Inferior parietal cortex (tissue), 1 donor: ENCODE measurements at regions not wholly inside any gene's neighbourhood (a gene's known extent, or its start where the extent isn't known, plus 50 kb on each side); places are given as distances from the start of the nearest gene placed in this dataset.

ENCODE experiments used
- DNase-seq: peaks from one replicate; pipeline ENCODE4 v3.0.0-alpha.2; 2016; ENCODE audit errors: extremely low spot score

DNA sequence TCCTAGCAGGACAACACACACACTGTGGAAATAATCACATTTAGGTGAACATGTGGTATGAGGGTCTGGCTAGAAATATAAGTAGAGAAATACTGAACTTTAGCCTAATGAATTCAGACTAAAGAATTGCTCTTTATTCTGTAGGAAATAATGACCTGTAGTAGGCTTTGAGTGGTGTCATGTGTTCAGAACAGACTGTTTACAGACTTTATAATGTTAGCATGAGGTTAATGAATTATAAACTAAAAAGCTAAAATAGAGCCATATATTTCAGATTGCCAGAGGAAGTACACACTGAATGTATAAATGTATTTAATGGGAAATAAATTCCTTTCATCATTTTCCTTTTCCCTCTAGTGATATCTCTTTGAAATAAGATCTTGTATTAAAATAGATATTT lies 669.5 kb upstream of the EPHA7 start:
- no peak for DNase-seq

DNA sequence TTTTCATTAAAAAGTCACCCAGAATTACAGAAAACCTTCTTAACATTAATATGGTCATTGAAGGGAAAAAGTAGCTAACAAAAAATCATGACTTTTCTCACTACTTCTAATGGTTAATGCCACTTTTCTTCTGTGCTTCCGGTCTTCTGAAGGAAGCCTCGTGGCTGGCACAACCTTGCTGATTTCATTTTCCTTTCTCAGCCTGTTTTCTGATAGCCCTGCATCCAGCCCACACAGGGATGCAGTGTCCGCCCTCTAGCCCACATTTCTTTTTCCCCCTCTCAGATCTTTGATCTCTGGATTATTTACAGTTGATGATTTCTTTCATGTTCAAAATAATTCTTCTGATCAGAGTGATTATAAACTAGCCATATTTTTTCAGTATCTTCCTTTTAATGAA lies 655.4 kb upstream of the EPHA7 start:
- no peak for DNase-seq

DNA sequence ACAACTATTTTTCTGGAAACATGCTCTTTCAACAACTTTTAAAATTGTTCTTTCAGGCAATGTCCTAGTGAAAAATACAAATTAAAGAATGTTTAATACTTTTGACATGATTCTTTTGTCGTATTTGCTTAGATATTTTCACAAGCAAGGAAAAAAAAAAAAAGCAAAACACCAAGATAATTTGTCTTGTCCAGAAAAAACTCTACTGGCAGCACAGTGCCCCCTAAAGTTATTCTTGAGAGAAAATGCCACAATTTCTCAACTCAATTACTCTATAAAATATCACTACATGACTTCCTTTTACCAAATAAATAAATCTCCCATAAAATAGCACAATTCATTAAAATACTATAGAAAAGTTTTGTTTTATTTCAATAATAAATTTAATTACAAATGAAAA lies 652.5 kb upstream of the EPHA7 start:
- DNase-seq, result peak; percentile 23

DNA sequence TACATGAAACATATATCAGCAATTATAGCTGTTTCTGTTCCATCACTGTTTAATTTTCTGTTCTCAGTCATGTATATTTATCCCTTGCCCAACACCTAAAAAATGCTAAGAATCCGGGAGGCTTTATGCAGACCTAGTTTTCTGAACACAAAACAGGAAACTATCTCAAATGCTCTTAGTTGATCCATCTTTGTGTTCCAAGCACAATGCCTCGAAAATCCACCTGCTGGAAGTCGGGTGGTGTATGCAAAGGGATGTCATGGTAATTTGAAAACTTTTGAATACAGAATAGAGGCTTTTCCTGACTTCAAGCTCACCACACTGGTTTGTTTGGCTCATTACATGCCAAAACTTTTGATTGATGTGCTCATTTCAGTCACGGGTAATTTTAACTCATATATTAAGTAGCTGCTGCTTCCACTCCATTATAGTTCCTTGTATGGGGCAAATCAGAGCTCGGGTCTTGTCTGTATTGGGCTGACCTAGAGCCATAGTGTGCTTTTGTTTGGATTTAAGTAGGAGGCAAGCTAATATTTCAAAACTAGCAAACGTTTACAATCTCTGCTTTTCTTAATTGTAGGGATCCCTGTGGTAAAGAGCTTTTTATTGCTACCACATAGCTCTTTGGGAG lies 646.5 kb upstream of the EPHA7 start:
- DNase-seq, result no peak

DNA sequence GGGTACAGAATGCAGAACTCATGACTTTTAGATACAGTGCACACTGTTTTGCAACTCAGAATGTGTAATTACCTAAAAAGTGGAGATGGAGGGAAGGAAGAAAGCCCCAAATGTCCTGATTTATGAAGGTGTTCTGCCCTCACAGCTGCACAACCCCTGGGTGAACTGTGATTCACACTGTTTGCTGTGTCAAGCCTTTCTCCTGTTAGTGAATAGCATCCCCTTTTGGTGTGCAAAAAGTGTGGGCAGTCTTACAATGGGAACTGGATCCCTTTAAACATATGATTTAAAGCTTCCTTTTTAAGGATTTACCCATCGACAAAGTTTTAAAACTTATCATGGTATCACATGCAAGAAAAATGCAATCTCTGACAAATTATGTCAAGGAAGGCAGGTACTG lies 633.4 kb upstream of the EPHA7 start:
- DNase-seq, result no peak

DNA sequence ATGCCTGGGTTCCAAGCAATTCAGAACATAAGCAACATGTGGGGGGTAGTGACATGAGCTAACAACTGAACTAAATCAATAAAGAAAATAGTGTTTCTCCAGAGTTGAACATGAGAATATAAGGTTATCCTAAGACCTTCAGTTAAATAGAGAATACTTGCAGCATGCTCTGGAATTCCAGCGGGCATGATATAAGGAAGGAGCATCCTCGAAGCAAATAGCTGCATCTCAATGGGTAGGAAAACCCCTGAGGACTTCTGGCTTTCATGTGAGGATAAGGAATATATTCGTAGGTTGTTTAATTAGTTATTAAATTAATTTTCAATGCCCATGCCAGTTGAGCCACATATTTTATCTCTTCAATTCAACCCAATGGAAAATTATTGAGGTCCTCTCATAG lies 631.2 kb upstream of the EPHA7 start:
- no peak for DNase-seq

DNA sequence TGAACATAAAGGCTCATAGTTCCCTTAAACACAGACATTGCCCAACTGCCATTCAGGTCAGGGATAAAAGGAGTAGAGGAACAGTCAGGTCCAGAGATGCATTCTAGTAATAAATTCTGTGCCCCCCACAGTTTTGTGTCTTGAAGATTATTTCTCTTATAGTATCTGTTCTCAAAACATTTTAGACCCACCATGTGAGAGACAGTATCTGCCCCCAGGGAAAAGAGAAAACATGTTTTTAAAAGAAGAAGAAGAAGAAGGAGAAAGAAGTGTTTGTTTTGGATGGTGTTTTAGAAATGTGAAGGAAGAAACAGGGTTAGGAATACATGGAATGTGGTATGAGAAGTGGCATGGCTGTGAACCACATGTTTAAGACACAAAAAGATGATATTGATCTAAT lies 629.6 kb upstream of the EPHA7 start:
- no peak for DNase-seq

DNA sequence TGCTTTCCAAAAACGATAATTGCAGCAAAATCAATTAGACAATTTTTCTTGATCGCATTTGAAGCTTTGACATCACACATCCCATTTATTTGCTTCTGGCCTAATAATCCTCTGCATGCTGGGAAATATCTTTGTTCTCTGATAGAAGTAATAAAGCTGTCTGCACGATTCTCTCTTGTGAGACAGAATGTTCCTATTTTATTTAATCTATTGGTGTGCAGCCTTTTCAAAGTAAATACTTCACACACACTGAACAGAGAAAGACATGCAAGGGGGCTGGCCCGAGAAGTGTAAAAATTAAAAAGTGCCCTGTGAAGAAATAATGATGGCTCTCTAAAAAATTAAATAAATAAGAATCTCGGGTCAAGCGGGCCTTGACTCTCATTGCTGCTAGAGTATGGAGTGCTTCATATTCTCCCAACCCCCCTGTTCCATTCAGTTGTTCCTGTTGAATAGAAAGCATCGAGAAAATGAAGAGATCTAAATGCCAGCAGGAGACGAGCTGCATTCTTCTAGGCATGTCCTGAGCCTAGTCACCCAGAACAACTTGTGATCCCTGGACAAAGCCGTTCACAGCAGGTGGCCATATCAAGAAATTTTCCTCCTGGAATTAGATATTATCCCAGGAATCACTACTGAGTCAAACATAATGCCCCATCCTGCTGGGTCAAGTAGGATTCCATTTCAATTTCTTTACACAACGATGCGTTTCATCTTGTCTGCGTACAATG lies 625.9 kb upstream of the EPHA7 start:
- no peak for DNase-seq

DNA sequence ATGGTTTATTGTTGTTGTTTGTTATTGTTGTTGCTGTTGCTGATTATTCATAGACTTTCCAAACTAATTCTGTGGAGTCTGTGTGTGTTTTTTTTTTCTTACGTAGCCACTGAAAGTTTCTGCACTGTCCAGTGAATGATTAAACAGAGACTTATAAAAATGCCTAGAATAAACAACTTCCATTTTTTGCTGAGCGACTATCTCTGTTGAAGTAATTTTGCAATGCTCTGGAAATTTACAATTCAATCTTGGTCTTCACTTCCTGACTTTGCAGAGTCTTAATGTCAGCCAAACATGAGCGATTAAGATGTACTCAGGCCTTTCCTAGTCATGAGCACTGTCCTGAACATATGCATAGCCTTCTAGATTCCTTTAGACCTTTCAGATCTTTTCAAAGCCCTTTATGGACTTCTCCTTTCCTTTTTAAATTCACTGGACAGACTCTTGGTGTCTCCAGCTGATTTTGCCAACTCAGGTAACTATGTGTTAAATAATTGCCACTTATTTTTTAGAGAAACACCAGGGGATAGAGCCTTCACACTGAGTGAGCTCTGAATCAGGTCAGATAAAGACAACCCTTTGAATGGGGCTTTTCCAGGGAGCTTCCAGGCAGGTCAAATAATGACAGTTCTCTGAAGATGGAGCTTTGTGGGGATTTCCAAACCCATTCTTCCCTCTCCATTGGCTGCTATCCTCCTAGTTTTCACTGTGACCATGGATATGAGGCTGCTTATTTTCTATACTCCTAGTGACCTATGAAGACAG lies 622.8 kb upstream of the EPHA7 start:
- DNase-seq, result no peak

DNA sequence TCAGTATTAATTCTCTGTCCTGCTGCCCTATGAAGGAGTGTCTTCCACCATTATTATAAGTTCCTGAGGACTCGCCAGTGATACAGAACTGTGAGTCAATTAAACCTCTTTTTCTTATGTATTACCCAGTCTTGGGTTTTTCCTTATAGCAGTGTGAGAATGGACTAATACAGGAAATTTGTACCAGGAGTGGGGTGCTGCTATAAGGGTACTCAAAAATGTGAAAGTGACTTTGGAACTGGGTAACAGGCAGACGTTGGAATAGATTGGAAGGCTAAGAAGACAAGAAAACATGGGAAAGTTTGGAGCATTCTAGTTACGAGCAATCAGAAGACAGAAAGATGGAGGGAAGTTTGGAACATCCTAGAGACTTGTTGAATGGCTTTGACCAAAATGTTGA lies 616.7 kb upstream of the EPHA7 start:
- DNase-seq, result no peak

DNA sequence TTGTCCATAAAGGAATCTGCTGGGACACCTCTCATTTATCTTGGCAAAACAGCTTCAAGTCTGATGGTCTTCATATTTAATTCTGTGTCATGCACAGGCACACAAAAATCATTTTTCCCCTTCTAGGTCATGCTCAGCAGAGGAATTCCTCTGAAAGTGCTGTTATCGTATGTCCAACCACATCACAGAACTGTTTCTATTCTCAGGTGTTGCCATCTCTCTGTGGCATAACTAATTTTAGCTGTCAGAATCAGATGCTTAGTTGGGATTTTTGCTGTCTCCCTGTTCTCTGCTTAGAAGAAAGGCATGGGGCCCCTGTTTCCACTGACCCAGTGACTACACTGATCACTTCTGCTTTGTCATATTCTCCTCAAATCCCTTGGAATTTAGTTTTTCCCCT lies 608.0 kb upstream of the EPHA7 start:
- DNase-seq, result no peak

DNA sequence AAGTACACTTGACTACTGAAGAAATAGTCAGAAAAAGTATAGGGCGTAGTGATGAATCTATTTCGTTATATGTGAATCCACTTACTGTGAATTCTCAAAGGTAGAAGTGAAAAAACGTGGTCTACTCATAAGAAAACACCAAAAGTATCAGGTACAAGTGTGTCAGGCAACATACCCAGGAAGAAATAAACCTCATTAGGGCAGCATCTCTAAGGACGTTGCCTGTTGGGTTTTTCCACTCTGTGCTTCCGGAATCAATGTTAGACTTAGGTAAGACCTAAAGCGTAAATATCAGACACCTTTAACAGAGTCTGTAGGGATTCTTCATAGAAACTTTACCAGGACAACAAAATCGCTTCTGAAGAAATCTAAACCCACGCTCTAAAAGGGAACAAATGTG lies 607.2 kb upstream of the EPHA7 start:
- DNase-seq, result no peak

DNA sequence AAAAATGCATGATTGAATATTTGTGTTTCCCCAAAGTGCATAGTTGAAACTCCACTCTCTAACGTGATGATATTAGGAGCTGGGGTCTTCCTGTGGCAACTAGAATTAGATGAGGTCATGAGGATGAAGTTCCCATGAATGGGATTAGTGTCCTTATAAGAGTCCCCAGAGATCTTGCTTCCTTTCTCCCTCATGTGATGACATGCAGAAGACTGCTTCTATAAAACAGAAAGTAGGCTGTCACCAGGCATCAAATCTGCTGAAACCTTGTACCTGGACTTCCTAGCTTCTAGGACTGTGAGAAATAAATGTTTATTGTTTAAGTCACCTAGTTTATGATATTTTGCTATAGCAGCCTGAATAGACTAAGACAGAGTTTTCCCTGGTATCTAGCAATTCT lies 586.5 kb upstream of the EPHA7 start:
- no peak for DNase-seq

DNA sequence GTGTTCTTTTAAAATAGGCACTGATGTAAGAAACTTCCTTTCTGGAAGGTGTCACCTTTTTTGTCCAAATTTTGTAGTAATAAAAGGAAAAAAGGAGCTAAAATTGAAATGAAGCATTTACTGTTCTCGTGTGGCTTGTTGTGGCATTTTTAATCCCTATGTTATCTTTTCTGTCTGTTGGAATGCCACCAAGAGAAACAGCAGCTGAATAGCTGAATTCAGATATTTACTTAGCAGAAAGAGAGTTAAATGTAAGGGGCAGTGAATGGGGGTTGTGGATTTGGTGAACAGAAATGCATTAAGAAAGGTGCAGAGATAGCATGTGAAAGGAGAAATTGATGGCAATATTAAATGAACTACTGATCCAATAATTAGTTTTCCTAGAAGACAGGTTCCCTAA lies 573.6 kb upstream of the EPHA7 start:
- no peak for DNase-seq

DNA sequence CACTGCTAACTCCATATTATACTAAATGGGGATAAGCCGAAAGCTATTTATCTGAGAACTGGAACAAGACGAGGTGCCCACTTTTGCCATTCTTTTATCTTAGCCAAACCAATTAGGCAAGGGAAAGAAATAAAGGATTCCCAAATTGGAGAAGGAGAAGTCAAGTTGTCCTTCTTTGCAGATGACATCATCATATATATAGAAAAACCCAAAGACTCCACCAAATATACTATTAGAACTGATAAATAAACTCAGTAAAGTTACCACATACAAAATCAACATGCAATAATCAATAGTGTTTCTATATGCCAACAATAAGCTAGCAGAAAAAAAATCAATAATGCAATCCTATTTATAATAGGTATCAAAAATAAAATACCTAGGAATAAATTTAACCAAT lies 570.3 kb upstream of the EPHA7 start:
- DNase-seq, result no peak

DNA sequence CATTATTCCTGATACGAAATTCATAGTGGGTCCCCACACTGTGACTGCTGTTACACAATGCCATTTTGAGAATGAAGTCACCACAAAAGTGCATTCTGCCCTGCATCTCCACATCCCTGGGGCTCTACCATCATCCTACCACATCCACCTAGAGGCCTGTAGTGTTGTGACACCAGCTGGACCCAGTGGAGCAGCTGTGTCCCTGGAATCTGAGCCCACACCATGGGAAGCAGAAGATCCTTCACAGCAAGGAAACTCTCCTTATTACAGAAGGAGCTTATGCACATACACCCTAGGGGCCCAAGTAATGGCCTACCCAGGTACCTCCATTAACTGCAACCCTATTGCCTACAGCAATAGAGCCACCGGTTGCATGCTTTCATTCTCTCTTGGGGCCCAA lies 566.6 kb upstream of the EPHA7 start:
- no peak for DNase-seq

DNA sequence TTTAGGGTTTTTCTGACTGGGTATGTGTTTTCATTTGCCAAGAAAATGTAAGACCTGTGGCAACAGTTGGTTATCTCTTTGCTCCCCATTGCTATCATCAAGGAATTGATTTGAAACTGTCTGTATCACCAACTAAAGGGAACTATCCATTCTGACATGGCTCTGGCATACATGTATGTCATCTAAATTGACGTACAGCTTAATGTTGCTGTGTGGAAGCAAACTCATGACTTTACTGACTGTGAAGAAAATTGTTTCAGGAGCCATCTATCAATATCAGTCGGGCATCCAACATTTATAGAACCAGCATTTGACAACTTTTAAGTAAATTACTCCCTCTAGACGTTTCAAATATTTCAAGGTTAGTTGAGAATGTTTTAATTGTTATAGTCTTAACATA lies 555.8 kb upstream of the EPHA7 start:
- no peak for DNase-seq

DNA sequence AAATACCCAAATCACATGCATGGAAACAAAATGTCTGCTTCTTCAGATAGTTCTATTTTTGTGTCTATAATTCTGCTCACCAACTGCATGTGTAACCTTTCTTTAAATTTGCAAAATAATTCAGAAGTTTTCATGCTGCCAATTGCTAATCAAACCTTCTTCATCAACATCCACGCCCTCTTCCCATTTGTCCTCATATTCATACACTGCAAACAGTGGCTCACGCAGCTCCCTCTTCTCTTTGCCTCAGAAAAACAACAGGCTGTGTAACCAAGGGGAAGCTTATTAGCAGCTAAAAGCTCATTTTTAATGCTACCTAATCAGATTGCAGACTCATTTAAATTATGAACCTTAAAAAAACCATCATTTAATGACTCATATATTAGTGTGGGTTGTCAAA lies 555.0 kb upstream of the EPHA7 start:
- DNase-seq, result no peak

DNA sequence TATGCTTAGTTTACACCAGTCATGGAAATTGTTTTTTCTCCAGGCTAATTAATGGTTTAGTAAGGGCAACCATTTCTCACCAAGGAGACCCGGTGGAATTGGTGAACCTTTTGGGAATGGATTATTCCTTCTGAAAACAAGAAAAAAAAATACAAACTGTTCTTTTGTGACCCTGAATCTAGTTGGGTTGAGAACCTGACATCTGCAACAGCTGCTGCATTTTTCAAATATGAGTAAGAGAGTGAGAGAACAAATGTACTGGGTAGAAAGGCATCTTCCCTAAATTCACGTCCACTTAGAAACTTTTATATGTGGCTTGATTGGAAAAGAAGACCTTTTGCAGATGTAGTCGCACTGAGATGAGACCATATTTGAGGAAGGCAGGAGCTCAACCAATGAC lies 553.4 kb upstream of the EPHA7 start:
- no peak for DNase-seq

DNA sequence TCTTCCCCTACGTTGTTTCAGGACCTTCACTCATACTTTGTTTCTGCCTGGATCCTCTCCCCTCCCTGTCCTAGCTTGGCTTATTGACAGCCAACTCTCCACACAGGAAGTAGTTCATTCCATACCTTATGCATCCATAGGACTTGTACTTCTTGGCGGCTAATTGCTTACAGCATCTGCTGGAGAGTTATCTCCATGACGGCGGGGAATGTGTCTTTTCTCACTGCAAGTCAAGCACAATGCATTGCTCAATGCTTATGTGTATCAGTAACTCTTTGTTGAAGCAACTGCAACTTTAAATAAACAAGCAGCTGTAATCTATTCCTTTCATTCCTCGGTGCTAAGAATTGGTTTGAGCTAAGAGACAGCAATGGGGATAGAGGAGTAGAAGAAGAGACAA lies 551.3 kb upstream of the EPHA7 start:
- DNase-seq, result no peak

DNA sequence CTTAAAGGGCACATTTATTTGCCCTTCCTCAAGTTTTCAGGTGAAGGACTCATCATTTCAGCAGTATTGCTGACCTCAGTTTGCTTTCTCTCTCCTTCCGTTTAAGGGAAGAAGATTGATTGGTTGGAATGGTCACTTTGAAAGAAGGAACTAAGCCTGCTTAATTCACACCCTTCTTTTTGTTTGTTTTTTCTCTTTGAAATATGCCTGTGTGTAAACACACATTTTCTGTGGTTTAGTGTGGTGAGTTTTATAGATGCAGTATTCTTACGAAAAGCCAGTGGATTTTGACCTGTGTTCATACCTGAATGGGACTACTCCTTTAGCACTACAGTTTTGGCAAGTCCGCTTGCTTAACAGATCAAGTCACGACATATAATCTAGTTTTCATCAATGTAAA lies 548.8 kb upstream of the EPHA7 start:
- DNase-seq, result no peak

DNA sequence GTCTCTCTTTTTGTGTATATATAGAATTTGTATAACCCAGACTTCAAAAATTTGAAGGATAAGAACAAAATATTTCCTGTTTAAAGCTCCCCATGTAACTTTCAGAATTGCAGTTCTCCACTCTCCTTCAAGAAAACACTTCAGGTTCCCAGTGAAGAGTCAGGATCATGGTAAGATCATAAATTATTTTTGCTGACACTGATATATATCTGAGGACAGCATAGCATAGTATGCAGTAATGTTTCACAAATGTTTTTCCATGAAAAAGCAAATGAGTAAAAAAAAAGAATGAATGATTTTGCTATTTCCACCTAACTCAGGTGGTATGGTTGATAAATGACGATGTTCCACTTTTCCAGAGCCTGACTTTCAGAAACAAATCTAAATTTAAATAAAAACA lies 545.6 kb upstream of the EPHA7 start:
- no peak for DNase-seq

DNA sequence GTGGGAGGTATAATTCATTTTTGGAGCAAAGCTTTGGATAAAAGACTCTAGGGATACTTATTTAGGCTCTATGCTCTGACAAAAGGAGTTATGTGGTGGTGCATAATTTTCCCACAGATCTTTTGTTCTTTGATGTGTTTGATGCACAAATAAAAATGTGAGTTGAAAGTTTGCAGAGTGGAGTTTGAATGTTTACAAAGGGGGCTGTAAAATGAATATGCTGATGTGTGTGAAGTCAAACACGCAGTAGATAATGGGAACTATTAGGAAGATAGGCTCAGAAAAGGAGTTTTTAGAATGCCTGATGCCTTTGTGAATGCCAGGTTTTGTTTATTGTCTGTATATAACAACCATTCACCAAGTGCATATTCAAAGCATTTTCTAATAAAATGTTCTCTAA lies 545.0 kb upstream of the EPHA7 start:
- DNase-seq, result no peak
